Adipocyte (in vitro differentiated cells): ENCODE measurements at regions not wholly inside any gene's neighbourhood (a gene's known extent, or its start where the extent isn't known, plus 50 kb on each side); places are given as distances from the start of the nearest gene placed in this dataset.

Source experiments
- DNase-seq: peaks from one replicate; pipeline ENCODE4 v3.0.0-alpha.2; 2015; ENCODE audit warnings: low read depth
- H3K27me3 ChIP-seq: replicated peaks from 2 replicates; pipeline ENCODE4 v1.7.0; 2013; ENCODE audit warnings: mild to moderate bottlenecking, low read length, moderate library complexity; ENCODE audit not compliant: control insufficient read depth, insufficient read depth
- H3K36me3 ChIP-seq: 2 replicates; pipeline ENCODE4 v1.7.0; 2013; ENCODE audit warnings: low read length, mild to moderate bottlenecking, moderate library complexity; ENCODE audit not compliant: control insufficient read depth, insufficient read depth, severe bottlenecking
- H3K4me1 ChIP-seq: 2 replicates; pipeline ENCODE4 v1.7.0; 2013; ENCODE audit warnings: mild to moderate bottlenecking, low read length, moderate library complexity; ENCODE audit not compliant: control insufficient read depth, insufficient read depth
- H3K4me3 ChIP-seq: 2 replicates; pipeline ENCODE4 v1.7.0; 2013; ENCODE audit warnings: mild to moderate bottlenecking, low read length, moderate library complexity
- H3K9ac ChIP-seq: 2 replicates; pipeline ENCODE4 v1.7.0; 2013; ENCODE audit warnings: mild to moderate bottlenecking, low read length, moderate library complexity
- H3K9me3 ChIP-seq: 2 replicates; pipeline ENCODE4 v1.7.0; 2013; ENCODE audit warnings: mild to moderate bottlenecking, low read length, moderate library complexity; ENCODE audit not compliant: control insufficient read depth

- Histone ChIP-seq H3K9ac (no peak overlapping the region), H3K4me3 (no peak overlapping the region), H3K4me1 (no peaks in the 10 kb centered on the region), H3K36me3 (no peaks in the 10 kb centered on the region), H3K9me3 (no peaks in the 10 kb centered on the region), H3K27me3 (peaks cover 8% of the 10 kb centered on the region)
- DNase-seq = no peak
Measured at GRCh38 chr11:32273931-32274330, 161.4 kb downstream of the WT1 start.

- H3K9me3 ChIP-seq = peaks cover 15% of the 10 kb centered on the region
- H3K9ac ChIP-seq = no peak overlapping the region
- DNase-seq = no peak
- H3K36me3 ChIP-seq = no peaks in the 10 kb centered on the region
- H3K4me1 ChIP-seq = no peaks in the 10 kb centered on the region
- no peak overlapping the region for H3K4me3 ChIP-seq
- peaks cover 7% of the 10 kb centered on the region for H3K27me3 ChIP-seq
Measured at GRCh38 chr11:32279672-32280071, 155.7 kb downstream of the WT1 start.

DNA sequence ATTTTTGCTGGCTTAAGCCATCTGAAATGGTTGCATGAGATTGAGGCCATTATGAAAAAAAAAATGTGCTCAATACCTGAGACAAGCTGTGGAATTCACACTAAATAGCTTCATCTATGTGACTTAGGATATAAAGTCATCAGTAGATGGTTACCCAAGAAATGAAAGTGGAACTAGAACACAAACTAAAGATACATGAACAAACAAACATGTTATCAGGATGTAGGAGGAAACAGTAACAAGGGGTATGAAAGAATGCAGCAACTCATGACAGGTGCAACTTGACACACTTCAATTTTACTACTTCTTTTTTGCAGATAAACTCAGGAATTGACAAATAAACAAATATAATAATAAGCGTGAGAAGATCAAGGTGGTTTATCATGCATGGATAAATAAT lies 155.0 kb downstream of the WT1 start:
- H3K4me3 ChIP-seq = no peak overlapping the region
- H3K9ac ChIP-seq = no peak overlapping the region
- no peak for DNase-seq
- no peaks in the 10 kb centered on the region for H3K36me3 ChIP-seq
- no peaks in the 10 kb centered on the region for H3K4me1 ChIP-seq
- peaks cover 7% of the 10 kb centered on the region for H3K27me3 ChIP-seq
- peaks cover 20% of the 10 kb centered on the region for H3K9me3 ChIP-seq

- no peak overlapping the region for H3K9ac ChIP-seq
- H3K4me1 ChIP-seq = peaks cover 3% of the 10 kb centered on the region
- H3K4me3 ChIP-seq = no peak overlapping the region
- H3K36me3 ChIP-seq = no peaks in the 10 kb centered on the region
- DNase-seq = no peak
- peaks cover 19% of the 10 kb centered on the region for H3K9me3 ChIP-seq
- H3K27me3 ChIP-seq = peaks cover 15% of the 10 kb centered on the region
Measured at GRCh38 chr11:32288276-32288675, 147.1 kb downstream of the WT1 start.

DNA sequence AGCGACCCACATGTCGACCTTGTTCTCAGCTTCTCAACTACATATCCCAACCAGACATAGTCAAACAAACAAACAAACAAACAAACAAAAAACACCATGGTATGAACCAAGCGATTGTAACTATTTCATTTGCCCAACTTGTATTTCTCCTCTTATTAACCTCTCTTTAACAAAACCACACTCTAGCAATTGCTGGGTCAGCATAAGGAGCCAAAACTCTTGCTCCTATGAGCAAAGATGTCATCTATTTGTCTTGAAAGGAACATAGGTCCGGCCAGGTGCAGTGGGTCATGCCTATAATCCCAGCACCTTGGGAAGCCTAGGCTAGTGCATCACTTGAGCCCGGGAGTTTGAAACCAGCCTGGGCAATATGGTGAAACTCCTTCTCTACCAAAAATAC lies 145.6 kb downstream of the WT1 start:
- Histone ChIP-seq H3K4me1 (peaks cover 3% of the 10 kb centered on the region), H3K27me3 (peaks cover 15% of the 10 kb centered on the region), H3K4me3 (no peak overlapping the region), H3K9me3 (peaks cover 11% of the 10 kb centered on the region), H3K36me3 (no peaks in the 10 kb centered on the region), H3K9ac (no peak overlapping the region)
- no peak for DNase-seq

GRCh38 chr11:32290783-32291182 lies 144.6 kb downstream of the WT1 start:
- peaks cover 18% of the 10 kb centered on the region for H3K27me3 ChIP-seq
- no peaks in the 10 kb centered on the region for H3K36me3 ChIP-seq
- H3K9ac ChIP-seq = no peak overlapping the region
- no peak overlapping the region for H3K4me3 ChIP-seq
- peaks cover 3% of the 10 kb centered on the region for H3K4me1 ChIP-seq
- no peak for DNase-seq
- H3K9me3 ChIP-seq = peaks cover 7% of the 10 kb centered on the region

DNA sequence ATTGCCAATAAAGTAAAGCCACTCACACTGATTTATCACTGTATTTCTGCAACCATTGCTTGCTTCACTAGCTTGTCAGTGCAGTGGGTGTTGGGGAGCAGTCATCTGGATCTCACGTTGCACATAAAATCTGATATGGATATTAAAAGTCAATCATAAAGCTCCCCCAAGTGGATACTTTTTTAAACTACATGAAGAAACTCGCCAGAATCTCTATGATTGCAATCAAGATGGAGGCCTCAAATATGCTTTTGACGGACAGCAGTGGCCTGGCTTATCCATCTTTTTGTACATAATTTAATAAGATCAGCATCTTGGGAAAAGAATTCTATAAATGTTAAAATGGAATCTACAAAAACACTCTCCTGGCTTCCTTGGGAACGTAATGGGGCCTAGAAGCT lies 137.7 kb downstream of the WT1 start:
- H3K4me1 ChIP-seq = peaks cover 3% of the 10 kb centered on the region
- H3K36me3 ChIP-seq = no peaks in the 10 kb centered on the region
- H3K9ac ChIP-seq = no peak overlapping the region
- peaks cover 2% of the 10 kb centered on the region for H3K9me3 ChIP-seq
- peaks cover 5% of the 10 kb centered on the region for H3K27me3 ChIP-seq
- DNase-seq = peak; percentile 65
- no peak overlapping the region for H3K4me3 ChIP-seq

DNA sequence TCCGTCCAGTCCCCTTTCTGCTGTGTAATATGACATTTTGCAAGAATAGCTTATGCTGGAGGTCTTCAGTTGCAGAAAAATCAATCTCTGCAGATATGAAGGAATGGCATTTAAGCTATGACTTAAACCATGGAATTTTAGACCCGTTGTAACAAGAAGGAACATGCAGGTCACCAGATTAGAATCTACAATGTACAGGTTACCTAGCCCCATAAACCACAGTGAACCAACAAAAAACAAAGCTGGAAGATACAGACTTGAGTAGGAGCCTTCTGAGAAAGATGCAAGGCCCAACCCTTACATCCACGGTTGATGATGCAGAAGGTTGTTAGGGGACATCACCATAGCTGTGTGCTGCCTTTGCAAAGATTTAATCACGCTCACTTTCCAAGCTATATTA lies 132.5 kb downstream of the WT1 start:
- H3K9ac ChIP-seq = no peak overlapping the region
- DNase-seq = no peak
- no peaks in the 10 kb centered on the region for H3K9me3 ChIP-seq
- H3K4me1 ChIP-seq = peaks cover 3% of the 10 kb centered on the region
- H3K4me3 ChIP-seq = no peak overlapping the region
- no peaks in the 10 kb centered on the region for H3K27me3 ChIP-seq
- no peaks in the 10 kb centered on the region for H3K36me3 ChIP-seq

- DNase-seq = no peak
- Histone ChIP-seq H3K27me3 (no peaks in the 10 kb centered on the region), H3K9ac (no peak overlapping the region), H3K36me3 (no peaks in the 10 kb centered on the region), H3K4me3 (no peak overlapping the region), H3K9me3 (no peaks in the 10 kb centered on the region), H3K4me1 (peaks cover 4% of the 10 kb centered on the region)
Measured at GRCh38 chr11:32304521-32304920, 130.8 kb downstream of the WT1 start.

DNA sequence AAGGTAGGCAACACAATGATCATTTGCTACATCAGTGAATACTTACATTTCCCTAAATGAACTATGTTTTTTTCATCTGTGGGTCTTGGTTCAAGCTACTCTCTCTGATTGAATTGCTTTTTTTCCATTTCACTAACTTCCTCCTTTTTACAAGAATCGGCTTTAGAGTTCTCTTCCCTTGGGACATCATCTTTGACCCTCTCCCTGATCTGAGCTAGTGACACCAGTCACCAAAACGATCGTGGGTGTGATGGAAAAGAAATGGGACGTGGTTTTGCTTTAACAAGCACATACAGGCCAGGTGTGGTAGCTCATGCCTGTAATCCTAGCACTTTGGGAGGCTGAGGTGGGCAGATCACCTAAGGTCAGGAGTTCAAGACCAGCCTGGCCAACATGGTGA lies 129.9 kb downstream of the WT1 start:
- H3K9me3 ChIP-seq = no peaks in the 10 kb centered on the region
- no peak overlapping the region for H3K9ac ChIP-seq
- H3K36me3 ChIP-seq = no peaks in the 10 kb centered on the region
- H3K4me3 ChIP-seq = no peak overlapping the region
- no peaks in the 10 kb centered on the region for H3K27me3 ChIP-seq
- DNase-seq = no peak
- peaks cover 13% of the 10 kb centered on the region for H3K4me1 ChIP-seq

GRCh38 chr11:32307471-32307870 lies 127.9 kb downstream of the WT1 start:
- Histone ChIP-seq H3K9me3 (no peaks in the 10 kb centered on the region), H3K4me3 (no peak overlapping the region), H3K4me1 (peaks cover 33% of the 10 kb centered on the region), H3K36me3 (no peaks in the 10 kb centered on the region), H3K9ac (no peak overlapping the region), H3K27me3 (no peaks in the 10 kb centered on the region)
- no peak for DNase-seq

GRCh38 chr11:32307913-32308312 lies 127.4 kb downstream of the WT1 start:
- no peaks in the 10 kb centered on the region for H3K27me3 ChIP-seq
- no peaks in the 10 kb centered on the region for H3K36me3 ChIP-seq
- H3K4me3 ChIP-seq = no peak overlapping the region
- DNase-seq = no peak
- no peak overlapping the region for H3K9ac ChIP-seq
- peaks cover 37% of the 10 kb centered on the region for H3K4me1 ChIP-seq
- no peaks in the 10 kb centered on the region for H3K9me3 ChIP-seq
